ENCODE measurements at regions not wholly inside any gene's neighbourhood (a gene's known extent, or its start where the extent isn't known, plus 50 kb on each side); places are given as distances from the start of the nearest gene placed in this dataset.

- H3K36me3 ChIP-seq: no peaks in the 10 kb centered on the region
- no peak for DNase-seq
- no peaks in the 10 kb centered on the region for H3K9me3 ChIP-seq
- no peaks in the 10 kb centered on the region for H3K27me3 ChIP-seq
- no peak for TF ChIP-seq CTCF (IDR thresholded peaks at IDR 0.05; ENCODE audit: low read depth, low read length)
- H3K4me1 ChIP-seq: no peaks in the 10 kb centered on the region
- H3K4me3 ChIP-seq (ENCODE audit: low read depth, low read length): no peak overlapping the region
Observed at GRCh38 chr12:66929121-66929520, 250.2 kb upstream of the GRIP1 start.

DNA sequence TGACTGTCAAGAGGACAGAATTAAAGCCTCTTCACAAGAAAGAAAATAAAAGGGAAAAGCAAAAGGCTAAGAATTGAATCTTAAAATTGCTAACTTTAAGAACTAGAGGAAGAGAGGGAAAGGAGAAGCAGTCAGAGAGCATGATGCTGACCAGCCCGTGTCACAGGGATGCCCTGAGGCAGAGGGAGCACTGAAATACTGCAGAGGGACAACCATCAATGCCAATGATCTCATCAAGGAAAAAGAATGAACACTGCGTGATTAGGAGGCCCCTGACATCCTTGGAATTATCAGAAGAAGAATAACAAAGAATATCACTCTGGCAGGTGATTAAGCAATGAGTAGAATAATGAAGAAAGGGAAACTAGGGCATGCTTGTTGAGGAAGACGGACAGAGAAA lies 252.2 kb upstream of the GRIP1 start:
- Histone ChIP-seq H3K27me3 (no peaks in the 10 kb centered on the region), H3K4me3 (ENCODE audit: low read depth, low read length) (no peak overlapping the region), H3K36me3 (no peaks in the 10 kb centered on the region), H3K9me3 (no peaks in the 10 kb centered on the region), H3K4me1 (no peaks in the 10 kb centered on the region)
- TF ChIP-seq CTCF (IDR thresholded peaks at IDR 0.05; ENCODE audit: low read depth, low read length): no peak
- DNase-seq: no peak

GRCh38 chr12:66932126-66932525 lies 253.2 kb upstream of the GRIP1 start:
- no peaks in the 10 kb centered on the region for H3K36me3 ChIP-seq
- H3K9me3 ChIP-seq: no peaks in the 10 kb centered on the region
- DNase-seq: no peak
- H3K4me1 ChIP-seq: no peaks in the 10 kb centered on the region
- no peaks in the 10 kb centered on the region for H3K27me3 ChIP-seq
- H3K4me3 ChIP-seq (ENCODE audit: low read depth, low read length): no peak overlapping the region
- no peak for TF ChIP-seq CTCF (IDR thresholded peaks at IDR 0.05; ENCODE audit: low read depth, low read length)

DNA sequence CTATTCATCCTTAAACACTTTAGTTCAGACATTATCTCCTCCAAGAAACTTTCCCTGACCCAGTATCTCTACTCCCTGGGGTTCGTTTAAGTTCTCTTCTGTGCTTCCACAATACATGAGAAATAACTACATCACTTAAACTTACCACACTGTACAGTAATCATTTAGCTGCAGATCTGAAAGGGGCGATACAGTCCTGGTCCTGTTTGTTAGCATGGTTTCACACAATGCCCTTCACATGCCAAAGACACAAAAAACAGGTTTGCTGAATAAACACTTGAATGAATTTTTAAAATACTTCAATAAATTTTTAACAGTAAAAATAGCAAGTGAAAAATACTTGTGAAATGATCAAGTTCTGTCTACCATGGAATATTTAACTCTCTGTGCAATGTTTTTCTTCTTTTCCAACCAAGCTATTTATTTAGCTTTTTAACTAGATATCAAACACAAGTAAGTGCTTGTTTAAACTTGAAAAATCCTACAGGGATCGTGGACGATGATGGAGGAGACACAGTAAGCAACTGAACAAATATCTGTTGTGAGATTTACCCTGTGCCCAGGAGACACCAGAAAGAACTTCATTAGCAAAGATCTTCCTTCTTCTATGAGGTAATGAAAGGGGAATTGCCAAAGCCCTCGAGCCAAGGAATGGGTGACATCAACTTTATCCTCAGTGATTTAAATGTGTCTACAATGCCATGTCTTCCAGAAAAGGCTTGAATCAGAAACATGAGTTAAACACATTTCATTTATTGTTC lies 255.6 kb upstream of the GRIP1 start:
- no peak for DNase-seq
- Histone ChIP-seq H3K27me3 (no peaks in the 10 kb centered on the region), H3K4me3 (ENCODE audit: low read depth, low read length) (no peak overlapping the region), H3K4me1 (no peaks in the 10 kb centered on the region), H3K36me3 (no peaks in the 10 kb centered on the region), H3K9me3 (no peaks in the 10 kb centered on the region)
- no peak for TF ChIP-seq CTCF (IDR thresholded peaks at IDR 0.05; ENCODE audit: low read depth, low read length)

- H3K4me3 ChIP-seq (ENCODE audit: low read depth, low read length): no peak overlapping the region
- no peak for DNase-seq
- TF ChIP-seq CTCF (IDR thresholded peaks at IDR 0.05; ENCODE audit: low read depth, low read length): no peak
- H3K9me3 ChIP-seq: no peaks in the 10 kb centered on the region
- H3K4me1 ChIP-seq: no peaks in the 10 kb centered on the region
- no peaks in the 10 kb centered on the region for H3K27me3 ChIP-seq
- H3K36me3 ChIP-seq: no peaks in the 10 kb centered on the region
Observed at GRCh38 chr12:66941150-66941549, 262.3 kb upstream of the GRIP1 start.

- Histone ChIP-seq H3K9me3 (no peaks in the 10 kb centered on the region), H3K4me3 (ENCODE audit: low read depth, low read length) (no peak overlapping the region), H3K36me3 (no peaks in the 10 kb centered on the region), H3K4me1 (no peaks in the 10 kb centered on the region), H3K27me3 (no peaks in the 10 kb centered on the region)
- peak; percentile 4; the same call in 1 of the 2 replicates for TF ChIP-seq CTCF (IDR thresholded peaks at IDR 0.05; ENCODE audit: low read depth, low read length)
- DNase-seq: no peak
Observed at GRCh38 chr12:66942741-66943465, 264.0 kb upstream of the GRIP1 start.
